ENCODE measurements at regions not wholly inside any gene's neighbourhood (a gene's known extent, or its start where the extent isn't known, plus 50 kb on each side); places are given as distances from the start of the nearest gene placed in this dataset.

DNA sequence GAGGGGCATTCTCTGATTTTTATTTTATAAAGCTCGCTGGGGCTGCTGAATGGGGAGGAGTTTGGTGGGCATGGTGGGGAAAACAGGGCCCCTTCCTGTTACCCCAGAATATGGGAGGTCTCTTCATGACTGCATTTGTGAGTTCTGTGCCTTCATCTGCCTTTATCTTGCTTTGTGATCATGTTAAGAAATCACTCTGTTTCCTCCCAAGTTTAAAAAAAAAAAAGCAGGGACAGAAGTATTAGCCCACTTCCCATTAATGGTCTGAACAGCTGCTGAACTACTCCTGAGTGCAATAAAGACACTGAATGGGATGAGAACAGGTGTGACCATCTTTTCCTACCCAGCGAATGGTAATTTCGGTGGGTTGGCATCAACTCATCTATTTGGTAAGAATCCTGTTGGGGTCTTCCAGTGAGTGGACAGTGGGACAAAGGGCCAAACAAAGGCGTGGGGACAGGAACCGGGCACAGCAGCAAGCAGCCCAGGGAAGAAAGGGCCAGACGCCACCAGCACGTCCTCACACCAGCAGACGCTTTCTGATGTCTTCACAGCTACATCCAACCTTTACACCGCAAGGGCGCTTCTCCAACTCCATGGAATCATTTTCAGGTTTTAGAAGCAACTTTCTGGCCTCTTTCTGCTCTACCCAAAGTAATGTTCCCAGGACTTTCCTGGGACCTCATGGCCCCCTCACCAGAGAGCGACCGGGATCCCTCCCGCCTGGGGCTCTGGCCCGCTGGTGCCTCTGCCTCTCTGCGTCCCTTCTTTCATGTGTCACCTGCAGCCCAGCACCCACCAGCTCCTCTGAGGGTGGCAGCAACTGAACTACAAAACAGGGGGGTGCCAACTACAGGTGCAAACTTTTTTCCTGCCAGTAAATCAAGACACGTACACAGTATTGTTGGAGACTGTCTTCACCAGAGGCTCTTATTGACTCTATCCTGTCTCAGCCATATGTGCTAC, 160.2 kb downstream of the ADSS2 start:
- TF ChIP-seq, protein P1, sequence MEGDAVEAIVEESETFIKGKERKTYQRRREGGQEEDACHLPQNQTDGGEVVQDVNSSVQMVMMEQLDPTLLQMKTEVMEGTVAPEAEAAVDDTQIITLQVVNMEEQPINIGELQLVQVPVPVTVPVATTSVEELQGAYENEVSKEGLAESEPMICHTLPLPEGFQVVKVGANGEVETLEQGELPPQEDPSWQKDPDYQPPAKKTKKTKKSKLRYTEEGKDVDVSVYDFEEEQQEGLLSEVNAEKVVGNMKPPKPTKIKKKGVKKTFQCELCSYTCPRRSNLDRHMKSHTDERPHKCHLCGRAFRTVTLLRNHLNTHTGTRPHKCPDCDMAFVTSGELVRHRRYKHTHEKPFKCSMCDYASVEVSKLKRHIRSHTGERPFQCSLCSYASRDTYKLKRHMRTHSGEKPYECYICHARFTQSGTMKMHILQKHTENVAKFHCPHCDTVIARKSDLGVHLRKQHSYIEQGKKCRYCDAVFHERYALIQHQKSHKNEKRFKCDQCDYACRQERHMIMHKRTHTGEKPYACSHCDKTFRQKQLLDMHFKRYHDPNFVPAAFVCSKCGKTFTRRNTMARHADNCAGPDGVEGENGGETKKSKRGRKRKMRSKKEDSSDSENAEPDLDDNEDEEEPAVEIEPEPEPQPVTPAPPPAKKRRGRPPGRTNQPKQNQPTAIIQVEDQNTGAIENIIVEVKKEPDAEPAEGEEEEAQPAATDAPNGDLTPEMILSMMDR (IDR thresholded peaks at IDR 0.05; ENCODE audit: low read depth, low read length, poor library complexity, severe bottlenecking) = no peak
- no peak for TF ChIP-seq EZH2phosphoT487 (IDR thresholded peaks at IDR 0.05; ENCODE audit: borderline replicate concordance, low read length)
